K562 (cell line): ENCODE measurements at regions not wholly inside any gene's neighbourhood (a gene's known extent, or its start where the extent isn't known, plus 50 kb on each side); places are given as distances from the start of the nearest gene placed in this dataset.

ENCODE experiments used
- ATAC-seq: fragments of 200-7000 bp; cut with Tn5 transposase; 3 replicates; pipeline ENCODE4 v1.9.1; 2020; ENCODE audit warnings: moderate library complexity
- BruUV-seq: library from RNA; stranded (reverse); fragments of 400-500 nt; replicated peaks from 2 replicates; lab custom pipeline; 2021; lab: Mats Ljungman, UMichigan
- CTCF ChIA-PET: fragments of 300-600 bp; formaldehyde crosslinking; extraction: SDS; loops from one replicate; lab custom pipeline; 2021; ENCODE audit warnings: low intra/inter-chr PET ratio; lab: Yijun Ruan, JAX
- POLR2A ChIA-PET: fragments of 300-600, 350-650 bp; sonication (Branson Sonifier 250); formaldehyde crosslinking; extraction: SDS; loops from one replicate; lab custom pipeline; 2021; ENCODE audit warnings: antibody characterized with exemption, inconsistent platforms; lab: Yijun Ruan, JAX
- DNase-seq, 4 experiments: peaks; one replicate each; pipeline versions ENCODE4 v3.0.0 to v3.0.0-alpha.2; 2011 to 2018; ENCODE audit warnings: low spot score in 3 of 4, mixed read lengths in 3 of 4; ENCODE audit errors: extremely low read depth in 1 of 4
- FAIRE-seq: peaks from 2 replicates; lab custom pipeline; 2011; peaks lifted over from hg19 to GRCh38; lab: Jason Lieb, UNC
- H2AFZ ChIP-seq: 2 replicates; pipeline ENCODE4 v1.6.0; 2011; ENCODE audit warnings: low read depth, low read length, control low read depth, inconsistent platforms
- H3K27ac ChIP-seq: fragments of 200-600 bp; 3 replicates; pipeline ENCODE4 v1.8.0; 2011; ENCODE audit warnings: low read depth, mild to moderate bottlenecking, control low read depth, inconsistent platforms, low read length, moderate library complexity, mixed read lengths; ENCODE audit errors: extremely low read depth
- H3K27me3 ChIP-seq, 2 experiments: fragments of 300-600 bp in 1 of 2; 2 replicates in 1 of 2; 3 replicates in 1 of 2; pipeline versions ENCODE4 v1.6.0 to v1.8.0; 2011; ENCODE audit warnings: inconsistent platforms in 2 of 2, low read length in 2 of 2, mild to moderate bottlenecking in 1 of 2, mixed read lengths in 1 of 2, moderate library complexity in 1 of 2; ENCODE audit not compliant: control insufficient read depth in 2 of 2, insufficient read depth in 2 of 2
- H3K36me3 ChIP-seq: fragments of 300-600 bp; 3 replicates; pipeline ENCODE4 v1.8.0; 2011; ENCODE audit warnings: mild to moderate bottlenecking, low read length, inconsistent platforms; ENCODE audit not compliant: control insufficient read depth, insufficient read depth
- H3K4me1 ChIP-seq, 2 experiments: fragments of 200-600 bp in 1 of 2; replicated peaks in 1 of 2; 2 replicates in 1 of 2; 3 replicates in 1 of 2; pipeline versions ENCODE4 v1.5.1 to v1.8.0; 2011; ENCODE audit warnings: inconsistent platforms in 2 of 2, low read length in 2 of 2, mild to moderate bottlenecking in 1 of 2, mixed read lengths in 1 of 2, moderate library complexity in 1 of 2; ENCODE audit not compliant: control insufficient read depth in 2 of 2, insufficient read depth in 2 of 2
- H3K4me2 ChIP-seq: 2 replicates; pipeline ENCODE4 v1.6.1; 2011; ENCODE audit warnings: low read length, control low read depth, inconsistent platforms, mixed read lengths; ENCODE audit not compliant: insufficient read depth
- H3K4me3 ChIP-seq: fragments of 200-600 bp; sonication (generic), shearing (Covaris generic); 2 replicates; pipeline ENCODE4 v1.5.1; 2016; ENCODE audit warnings: control low read depth, inconsistent platforms
- H3K79me2 ChIP-seq: fragments of 200-600 bp; 3 replicates; pipeline ENCODE4 v1.8.0; 2011; ENCODE audit warnings: low read length, inconsistent platforms; ENCODE audit not compliant: control insufficient read depth, insufficient read depth
- H3K9ac ChIP-seq, 2 experiments: 2 replicates each; pipeline versions ENCODE4 v1.6.0 to v1.6.1; 2011; ENCODE audit warnings: low read depth in 2 of 2, low read length in 2 of 2, control low read depth in 1 of 2, inconsistent platforms in 1 of 2, mild to moderate bottlenecking in 1 of 2, mixed read lengths in 1 of 2; ENCODE audit not compliant: insufficient read depth in 1 of 2
- H3K9me1 ChIP-seq: one replicate; pipeline ENCODE4 v1.6.0; 2011; ENCODE audit warnings: inconsistent platforms, mild to moderate bottlenecking, low read length, moderate library complexity; ENCODE audit not compliant: control insufficient read depth, insufficient read depth
- H3K9me3 ChIP-seq: replicated peaks from 2 replicates; pipeline ENCODE4 v1.5.1; 2011; ENCODE audit warnings: low read depth, low read length, inconsistent platforms; ENCODE audit not compliant: control insufficient read depth, insufficient read depth
- H4K20me1 ChIP-seq: replicated peaks from 2 replicates; pipeline ENCODE4 v1.6.1; 2011; ENCODE audit warnings: low read length, inconsistent platforms, mixed read lengths; ENCODE audit not compliant: control insufficient read depth, insufficient read depth
- ARHGAP35 ChIP-seq: fragments of 450-650 bp; IDR thresholded peaks from 2 replicates; pipeline ENCODE4 v1.6.1; 2018; ENCODE audit not compliant: partially characterized antibody
- CTBP1 ChIP-seq: fragments of 450-650 bp; IDR thresholded peaks from 2 replicates; pipeline ENCODE4 v1.6.1; 2016; ENCODE audit warnings: borderline replicate concordance
- MAFF ChIP-seq: IDR thresholded peaks from 2 replicates; pipeline ENCODE4 v1.6.1; 2012; ENCODE audit warnings: low read length, improper control_type of control experiment
- NFATC3 ChIP-seq: fragments of 450-650 bp; IDR thresholded peaks from 2 replicates; pipeline ENCODE4 v1.6.1; 2017; ENCODE audit warnings: mild to moderate bottlenecking
- POLR2A ChIP-seq: fragments of 450-650 bp; conservative IDR thresholded peaks from 2 replicates; pipeline ENCODE4 v1.6.1; 2016
- STAG1 ChIP-seq: sonication (generic); formaldehyde crosslinking; IDR thresholded peaks from 2 replicates; pipeline ENCODE4 v1.5.0; 2020; ENCODE audit warnings: missing genetic modification reagents, borderline replicate concordance
- TSC22D4 ChIP-seq: fragments of 450-650 bp; IDR thresholded peaks from 2 replicates; pipeline ENCODE4 v1.6.1; 2016; ENCODE audit warnings: missing genetic modification characterization, missing biosample characterization, control low read depth
- XRCC5 ChIP-seq: fragments of 200-400 bp; formaldehyde crosslinking; IDR thresholded peaks from 2 replicates; pipeline ENCODE4 v1.6.1; 2017; ENCODE audit warnings: low read depth, mild to moderate bottlenecking, low read length
- ZBTB8A ChIP-seq: fragments of 450-650 bp; IDR thresholded peaks from 2 replicates; pipeline ENCODE4 v1.6.1; 2018; ENCODE audit warnings: mild to moderate bottlenecking, moderate library complexity; ENCODE audit not compliant: partially characterized antibody
- ZKSCAN3 ChIP-seq: fragments of 250-450 bp; sonication (Bioruptor Pico); IDR thresholded peaks from 2 replicates; pipeline ENCODE4 v1.4.0; 2020
- ZNF324 ChIP-seq: fragments of 250-450 bp; sonication (Bioruptor Pico); IDR thresholded peaks from 2 replicates; pipeline ENCODE4 v1.4.0; 2020; ENCODE audit warnings: mild to moderate bottlenecking
- WGBS: fragments of 100-300 bp; shearing (Covaris generic); methylation state at CpG from one replicate; pipeline ENCODE4 v1.1.6; 2016; ENCODE audit warnings: low coverage, mixed read lengths; ENCODE audit not compliant: insufficient coverage; ENCODE audit errors: missing lambda C conversion rate; 5-methylcytosine and 5-hydroxymethylcytosine counted together
- in situ Hi-C: fragments of 300-500 bp; cut with MboI; formaldehyde crosslinking; loops from 4 replicates; pipeline ENCODE4 v1.15.0; 2018; ENCODE audit warnings: inconsistent platforms, mixed read lengths
- intact Hi-C: fragments of 100-400 bp; cut with micrococcal nuclease; formaldehyde crosslinking; loops from 2 replicates; pipeline ENCODE4 v1.14.2; 2022
- TF ChIP-seq, protein P1 (sequence below): fragments of 450-650 bp; IDR thresholded peaks from 2 replicates; pipeline ENCODE4 v1.7.0; 2016; ENCODE audit warnings: borderline replicate concordance
- TF ChIP-seq, protein P2 (sequence below): fragments of 450-650 bp; IDR thresholded peaks from one replicate; pipeline ENCODE4 v1.6.1; 2018; ENCODE audit warnings: mild to moderate bottlenecking, moderate library complexity; ENCODE audit not compliant: partially characterized antibody
- TF ChIP-seq, protein P3 (sequence below), 2 experiments: fragments of 250-450 bp in 1 of 2; fragments of 450-650 bp in 1 of 2; sonication (Bioruptor Pico) in 1 of 2; IDR thresholded peaks; 2 replicates each; pipeline versions ENCODE4 v1.6.1 to v1.8.0; 2016 to 2021; ENCODE audit warnings: mild to moderate bottlenecking in 2 of 2, moderate library complexity in 2 of 2, missing compliant biosample characterization in 1 of 2, missing genetic modification characterization in 1 of 2
- TF ChIP-seq, protein P4 (sequence below): sonication (generic); formaldehyde crosslinking; IDR thresholded peaks from 2 replicates; pipeline ENCODE4 v1.5.0; 2020; ENCODE audit warnings: missing genetic modification reagents

DNA sequence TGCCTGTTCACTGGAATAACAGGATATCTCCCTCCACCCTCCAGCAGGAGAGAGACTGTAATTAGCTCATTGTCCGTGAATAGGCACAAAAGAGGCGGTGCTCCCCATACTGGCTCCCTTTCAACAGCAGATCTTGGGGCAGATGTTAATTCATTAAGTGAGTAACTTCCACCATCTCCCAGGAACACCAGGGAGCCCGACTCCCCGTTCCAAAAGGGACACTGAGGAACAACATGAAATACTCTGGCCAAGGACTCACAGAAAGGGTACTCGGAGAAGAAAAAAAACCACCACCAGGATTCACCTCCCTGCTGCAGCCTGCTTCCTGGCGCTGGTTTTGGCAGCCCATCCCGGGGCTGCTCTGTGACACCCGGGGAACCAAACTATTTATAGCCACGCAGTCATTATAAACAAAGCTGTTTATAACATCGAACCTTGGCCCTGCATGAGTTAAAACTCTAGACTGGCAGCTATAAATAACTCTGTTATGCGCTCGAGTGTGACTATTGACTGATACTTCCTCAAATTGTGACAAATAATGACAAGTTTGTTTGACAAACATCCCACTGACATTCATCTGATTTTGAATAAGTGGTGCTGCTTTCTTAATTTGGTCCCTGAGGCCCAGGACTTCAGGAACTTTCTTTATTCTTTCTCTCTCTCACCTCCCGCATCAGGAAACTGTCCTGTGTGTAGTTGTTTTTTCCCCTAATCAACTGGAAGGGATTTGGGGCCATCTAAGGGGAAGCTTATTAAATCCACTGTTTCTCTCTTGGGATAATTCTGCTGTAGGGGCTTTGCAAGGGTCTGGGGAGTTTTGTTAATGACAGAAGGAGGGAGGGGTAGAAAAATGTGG lies 521.6 kb downstream of the CD83 start (continued):
- no peak for TF ChIP-seq TSC22D4 (tag)
- TF ChIP-seq CTBP1 = no peak
- TF ChIP-seq STAG1 (CRISPR knock-in tag) = no peak
- no peak for TF ChIP-seq ZNF324
- peak; percentile 62 for TF ChIP-seq ARHGAP35
- TF ChIP-seq XRCC5 = no peak
- TF ChIP-seq, protein P1, sequence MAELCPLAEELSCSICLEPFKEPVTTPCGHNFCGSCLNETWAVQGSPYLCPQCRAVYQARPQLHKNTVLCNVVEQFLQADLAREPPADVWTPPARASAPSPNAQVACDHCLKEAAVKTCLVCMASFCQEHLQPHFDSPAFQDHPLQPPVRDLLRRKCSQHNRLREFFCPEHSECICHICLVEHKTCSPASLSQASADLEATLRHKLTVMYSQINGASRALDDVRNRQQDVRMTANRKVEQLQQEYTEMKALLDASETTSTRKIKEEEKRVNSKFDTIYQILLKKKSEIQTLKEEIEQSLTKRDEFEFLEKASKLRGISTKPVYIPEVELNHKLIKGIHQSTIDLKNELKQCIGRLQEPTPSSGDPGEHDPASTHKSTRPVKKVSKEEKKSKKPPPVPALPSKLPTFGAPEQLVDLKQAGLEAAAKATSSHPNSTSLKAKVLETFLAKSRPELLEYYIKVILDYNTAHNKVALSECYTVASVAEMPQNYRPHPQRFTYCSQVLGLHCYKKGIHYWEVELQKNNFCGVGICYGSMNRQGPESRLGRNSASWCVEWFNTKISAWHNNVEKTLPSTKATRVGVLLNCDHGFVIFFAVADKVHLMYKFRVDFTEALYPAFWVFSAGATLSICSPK = no peak
- no peak for TF ChIP-seq NFATC3

DNA sequence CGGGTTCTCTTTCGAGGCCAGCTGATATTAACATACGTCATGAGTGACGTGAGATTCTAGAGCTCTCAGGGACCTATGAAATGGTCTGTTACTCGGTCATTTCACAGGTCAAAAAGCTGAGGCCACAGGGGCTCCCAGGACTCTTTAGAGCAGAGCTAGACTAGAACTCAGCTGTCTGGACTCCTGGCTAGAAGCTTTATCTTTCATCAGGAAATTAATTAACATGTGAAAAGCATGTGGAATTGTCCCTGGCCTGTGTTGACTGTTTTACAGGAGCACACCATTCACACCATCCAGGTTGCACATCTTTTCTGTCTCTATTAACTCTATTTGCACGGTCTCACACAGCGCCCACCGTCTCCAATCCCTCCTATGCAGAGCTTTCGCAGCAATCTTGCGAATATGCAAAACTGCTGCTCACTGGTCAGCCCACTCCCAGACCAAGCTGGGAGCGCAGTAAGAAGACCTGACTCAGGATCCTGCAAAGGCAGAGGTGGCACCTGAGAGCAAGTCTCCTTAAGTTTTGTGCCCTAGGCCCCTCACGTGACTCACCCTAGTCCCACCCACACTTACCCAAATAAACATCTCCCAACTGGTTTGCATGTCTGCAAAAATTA lies 522.5 kb downstream of the CD83 start:
- no peaks in the 10 kb centered on the region for H3K9me1 ChIP-seq
- no peaks in the 10 kb centered on the region for H3K27me3 ChIP-seq
- POLR2A ChIA-PET = interaction anchor here (0.6 to 1.3 kb wide), 4 partner anchors 10 to 1856 kb away, joined by 3 to 4 read pairs (median 4); no protein-coding TSS in a partner anchor
- no peak overlapping the region for H3K9ac ChIP-seq
- in situ Hi-C loops = no loop called here
- H3K27ac ChIP-seq = no peak overlapping the region
- H2AFZ ChIP-seq = no peak overlapping the region
- peaks cover 11 to 43% of the 10 kb centered on the region in 2 experiments; a peak in 4 of 5 replicates for H3K4me1 ChIP-seq
- no TSS peak for BruUV-seq
- no peak overlapping the region for H3K4me3 ChIP-seq
- H3K9me3 ChIP-seq = no peaks in the 10 kb centered on the region
- CTCF ChIA-PET = no interaction called here
- intact Hi-C loops = no loop called here
- H4K20me1 ChIP-seq = no peaks in the 10 kb centered on the region
- no peak overlapping the region for H3K4me2 ChIP-seq
- no peaks in the 10 kb centered on the region for H3K36me3 ChIP-seq
- 72% methylated on average over 12 of the region's 12 CpGs for whole genome bisulfite sequencing
- ATAC-seq (no peak), DNase-seq (no peak), FAIRE-seq (no peak)
- no peaks in the 10 kb centered on the region for H3K79me2 ChIP-seq
- TF ChIP-seq, protein P2, sequence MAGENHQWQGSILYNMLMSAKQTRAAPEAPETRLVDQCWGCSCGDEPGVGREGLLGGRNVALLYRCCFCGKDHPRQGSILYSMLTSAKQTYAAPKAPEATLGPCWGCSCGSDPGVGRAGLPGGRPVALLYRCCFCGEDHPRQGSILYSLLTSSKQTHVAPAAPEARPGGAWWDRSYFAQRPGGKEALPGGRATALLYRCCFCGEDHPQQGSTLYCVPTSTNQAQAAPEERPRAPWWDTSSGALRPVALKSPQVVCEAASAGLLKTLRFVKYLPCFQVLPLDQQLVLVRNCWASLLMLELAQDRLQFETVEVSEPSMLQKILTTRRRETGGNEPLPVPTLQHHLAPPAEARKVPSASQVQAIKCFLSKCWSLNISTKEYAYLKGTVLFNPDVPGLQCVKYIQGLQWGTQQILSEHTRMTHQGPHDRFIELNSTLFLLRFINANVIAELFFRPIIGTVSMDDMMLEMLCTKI = no peak
- TF ChIP-seq ZBTB8A (no peak), MAFF (no peak), POLR2A (no peak), ZKSCAN3 (CRISPR knock-in tag) (no peak)
- TF ChIP-seq, protein P3, sequence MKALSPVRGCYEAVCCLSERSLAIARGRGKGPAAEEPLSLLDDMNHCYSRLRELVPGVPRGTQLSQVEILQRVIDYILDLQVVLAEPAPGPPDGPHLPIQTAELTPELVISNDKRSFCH (CRISPR knock-in tag; IDR thresholded peaks at IDR 0.05) = no peak
- TF ChIP-seq, protein P3 (tag; IDR thresholded peaks at IDR 0.05) = no peak
- TF ChIP-seq, protein P4, sequence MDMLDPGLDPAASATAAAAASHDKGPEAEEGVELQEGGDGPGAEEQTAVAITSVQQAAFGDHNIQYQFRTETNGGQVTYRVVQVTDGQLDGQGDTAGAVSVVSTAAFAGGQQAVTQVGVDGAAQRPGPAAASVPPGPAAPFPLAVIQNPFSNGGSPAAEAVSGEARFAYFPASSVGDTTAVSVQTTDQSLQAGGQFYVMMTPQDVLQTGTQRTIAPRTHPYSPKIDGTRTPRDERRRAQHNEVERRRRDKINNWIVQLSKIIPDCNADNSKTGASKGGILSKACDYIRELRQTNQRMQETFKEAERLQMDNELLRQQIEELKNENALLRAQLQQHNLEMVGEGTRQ (CRISPR knock-in tag) = peak; percentile 59
